ENCODE measurements at regions not wholly inside any gene's neighbourhood (a gene's known extent, or its start where the extent isn't known, plus 50 kb on each side); places are given as distances from the start of the nearest gene placed in this dataset.
"Not testable (repeated sequence)": the region's sequence is repeated elsewhere in the genome, so short reads cannot be mapped to it uniquely, and the experiment has no call there.

DNA sequence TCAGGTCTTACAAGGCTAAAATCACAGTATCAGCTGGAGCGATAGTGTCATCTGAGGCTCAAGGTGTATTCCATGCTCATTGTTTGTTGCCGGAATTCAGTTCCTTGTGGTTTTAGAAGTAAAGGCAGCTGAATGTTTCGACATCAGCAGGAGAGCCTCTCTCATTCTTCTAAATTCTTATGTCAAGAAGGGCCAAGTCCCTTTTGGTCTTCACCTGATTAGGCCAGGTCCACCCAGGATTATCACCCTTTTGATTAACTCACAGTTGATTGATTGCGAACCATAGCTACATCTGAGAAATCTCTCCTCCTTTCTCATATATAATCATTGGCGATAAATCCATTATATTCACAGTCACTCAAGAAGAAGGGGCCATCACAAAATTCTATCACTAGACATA lies 806.7 kb upstream of the PRMT6 start:
- no peak for DNase-seq (ENCODE audit: low read depth)

- DNase-seq (ENCODE audit: low read depth), result no peak
Measured at GRCh38 chr1:106254748-106255147, 801.7 kb upstream of the PRMT6 start.

- no peak for DNase-seq (ENCODE audit: low read depth)
Measured at GRCh38 chr1:106266786-106267185, 789.7 kb upstream of the PRMT6 start.

GRCh38 chr1:106268070-106268469 lies 788.4 kb upstream of the PRMT6 start:
- no peak for DNase-seq (ENCODE audit: low read depth)

DNA sequence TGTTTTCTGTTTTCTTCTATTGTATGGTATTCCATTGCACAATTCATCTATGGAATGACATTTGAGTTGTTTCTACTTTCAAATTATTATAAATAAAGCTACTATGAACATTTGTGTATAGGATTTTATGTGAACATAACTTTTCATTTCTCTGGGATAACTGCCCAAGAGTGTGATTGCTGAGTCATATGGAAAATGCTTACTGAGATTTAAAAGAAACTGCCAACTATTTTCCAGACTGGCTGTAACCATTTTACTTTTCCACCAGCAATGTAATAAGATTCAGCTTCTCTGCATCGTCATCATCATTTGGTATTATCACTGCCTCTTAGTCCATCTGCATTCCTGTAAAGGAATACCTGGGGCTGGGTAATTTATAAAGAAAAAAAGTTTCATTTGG lies 779.6 kb upstream of the PRMT6 start:
- no peak for DNase-seq (ENCODE audit: low read depth)

GRCh38 chr1:106277786-106278185 lies 778.7 kb upstream of the PRMT6 start:
- DNase-seq (ENCODE audit: low read depth), result no peak

- no peak for DNase-seq (ENCODE audit: low read depth)
Measured at GRCh38 chr1:106278716-106279115, 777.8 kb upstream of the PRMT6 start.

DNA sequence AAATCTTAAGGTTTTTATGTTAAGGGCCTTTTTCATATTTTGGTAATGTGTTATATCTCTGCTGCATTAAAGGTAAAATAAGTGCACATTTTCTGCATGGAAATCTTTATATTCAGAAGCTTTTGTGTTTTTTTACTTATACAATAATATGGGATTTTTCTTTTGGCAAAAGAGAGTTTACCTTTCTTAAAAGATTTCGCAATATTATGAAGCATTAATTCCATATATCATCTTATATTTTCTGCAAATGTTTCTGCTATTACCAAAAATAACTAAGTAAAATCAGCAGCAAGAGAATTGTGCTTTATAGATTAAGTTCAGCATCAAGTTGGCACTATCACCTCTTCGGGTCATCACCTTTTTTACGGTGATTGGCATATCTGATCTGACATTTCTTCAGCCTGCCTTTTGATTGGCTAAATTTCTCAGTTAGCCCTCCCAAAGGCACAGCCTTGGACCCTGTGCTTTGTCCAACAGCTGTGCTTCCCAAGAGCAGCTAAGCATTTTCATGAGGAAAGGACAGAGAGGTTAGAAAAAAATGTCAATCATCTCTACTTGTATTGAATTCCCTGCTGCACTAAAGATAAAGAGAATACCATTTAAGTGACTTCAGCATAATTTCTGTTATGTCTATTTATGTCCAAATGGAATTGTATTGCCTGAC lies 767.1 kb upstream of the PRMT6 start:
- no peak for DNase-seq (ENCODE audit: low read depth)

- DNase-seq (ENCODE audit: low read depth), result no peak
Measured at GRCh38 chr1:106290805-106291501, 765.5 kb upstream of the PRMT6 start.

- DNase-seq (ENCODE audit: low read depth), result no peak
Measured at GRCh38 chr1:106292130-106292529, 764.3 kb upstream of the PRMT6 start.

DNA sequence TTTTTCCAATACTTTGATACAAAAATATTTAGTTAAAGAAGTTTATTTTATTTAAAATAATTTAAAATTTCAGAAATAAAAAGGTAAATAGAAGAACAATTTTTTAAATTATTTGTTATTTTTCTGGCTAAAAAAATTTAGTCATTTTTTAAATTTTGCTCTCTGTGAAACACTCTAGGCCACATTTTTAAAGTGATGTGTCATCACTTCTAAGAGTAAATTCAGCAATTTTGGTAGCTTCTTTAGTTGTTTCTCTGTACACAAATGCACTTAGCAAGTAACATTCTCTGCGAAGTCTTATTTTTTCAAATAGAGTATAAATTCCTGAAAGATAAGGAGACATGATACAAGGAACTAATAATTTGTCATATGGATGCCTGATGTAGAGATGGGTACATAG lies 760.0 kb upstream of the PRMT6 start:
- no peak for DNase-seq (ENCODE audit: low read depth)

DNA sequence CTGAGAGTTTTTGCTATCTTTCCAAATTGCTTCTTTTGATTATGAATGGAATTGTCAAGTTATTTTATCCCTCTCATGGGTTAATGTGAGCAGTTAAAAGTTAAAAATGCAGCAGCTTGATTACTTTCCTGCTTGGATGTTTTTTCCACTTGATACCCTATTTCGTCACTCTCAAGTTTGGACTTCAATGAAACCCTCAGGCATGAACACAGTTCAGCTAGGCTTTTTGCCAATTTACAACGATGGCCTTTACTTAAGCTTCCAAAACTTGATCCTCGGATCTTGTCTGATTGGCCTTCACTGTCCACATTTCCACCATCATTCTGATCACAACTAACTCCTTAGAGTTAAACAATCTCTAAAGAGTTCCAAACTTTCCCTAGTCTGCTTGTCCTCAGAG lies 752.4 kb upstream of the PRMT6 start:
- no peak for DNase-seq (ENCODE audit: low read depth)

GRCh38 chr1:106319612-106320011 lies 736.9 kb upstream of the PRMT6 start:
- no peak for DNase-seq (ENCODE audit: low read depth)

GRCh38 chr1:106325600-106325999 lies 730.9 kb upstream of the PRMT6 start:
- no peak for DNase-seq (ENCODE audit: low read depth)

- no peak for DNase-seq (ENCODE audit: low read depth)
Measured at GRCh38 chr1:106344494-106344893, 712.0 kb upstream of the PRMT6 start.

- DNase-seq (ENCODE audit: low read depth), result no peak
Measured at GRCh38 chr1:106360252-106360651, 696.2 kb upstream of the PRMT6 start.

DNA sequence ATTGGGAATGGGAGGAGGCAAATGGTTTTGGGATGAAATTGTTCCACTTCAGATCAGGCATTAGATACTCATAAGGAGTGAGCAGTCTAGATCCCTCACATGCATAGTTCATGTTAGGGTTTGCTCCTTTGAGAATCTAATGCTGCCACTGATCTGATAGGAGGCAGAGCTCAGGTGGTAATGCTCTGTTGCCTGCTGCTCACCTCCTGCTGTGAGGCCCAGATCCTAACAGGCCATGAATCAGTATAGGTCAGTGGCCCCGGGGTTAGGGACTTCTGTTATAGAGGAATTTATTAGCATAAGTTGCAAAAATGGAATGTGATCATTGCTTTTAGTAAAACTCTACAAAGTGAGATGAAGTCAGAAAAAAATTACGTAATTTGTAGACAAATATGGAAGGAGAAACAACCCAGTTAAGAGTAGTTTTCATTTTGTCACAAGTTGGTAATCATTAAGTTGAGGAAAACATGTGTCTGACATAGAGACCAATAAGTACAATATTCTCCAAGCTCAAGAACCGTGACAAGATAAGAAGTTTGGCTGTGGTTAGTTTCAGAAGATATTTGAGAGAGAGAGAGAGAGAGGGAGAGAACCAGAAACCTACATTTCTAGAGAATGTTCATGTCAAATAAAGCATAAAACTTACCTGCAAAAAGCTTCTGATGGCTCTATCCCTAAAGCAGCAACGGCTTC lies 689.7 kb upstream of the PRMT6 start:
- no peak for DNase-seq (ENCODE audit: low read depth)

- DNase-seq (ENCODE audit: low read depth), result no peak
Measured at GRCh38 chr1:106378261-106378660, 678.2 kb upstream of the PRMT6 start.

GRCh38 chr1:106380772-106381171 lies 675.7 kb upstream of the PRMT6 start:
- no peak for DNase-seq (ENCODE audit: low read depth)

DNA sequence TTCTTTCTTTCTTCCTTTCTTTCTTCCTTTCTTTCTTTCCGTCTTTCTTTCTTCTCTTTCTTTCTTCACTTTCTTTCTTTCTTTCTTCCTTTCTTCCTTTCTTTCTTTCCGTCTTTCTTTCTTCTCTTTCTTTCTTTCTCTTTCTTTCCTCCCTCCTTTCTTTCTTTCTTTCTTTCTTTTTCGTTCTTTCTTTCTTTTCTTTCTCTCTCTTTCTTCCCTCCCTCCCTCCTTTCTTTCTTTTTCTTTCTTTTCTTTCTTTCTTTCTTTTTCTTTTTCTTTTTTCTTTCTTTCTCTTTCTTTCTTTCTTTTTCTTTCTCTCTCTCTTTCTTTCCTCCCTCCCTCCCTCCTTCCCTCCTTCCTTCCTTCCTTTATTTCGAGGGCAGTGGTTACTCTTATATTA lies 667.3 kb upstream of the PRMT6 start:
- not testable (repeated sequence) for DNase-seq (ENCODE audit: low read depth)

DNA sequence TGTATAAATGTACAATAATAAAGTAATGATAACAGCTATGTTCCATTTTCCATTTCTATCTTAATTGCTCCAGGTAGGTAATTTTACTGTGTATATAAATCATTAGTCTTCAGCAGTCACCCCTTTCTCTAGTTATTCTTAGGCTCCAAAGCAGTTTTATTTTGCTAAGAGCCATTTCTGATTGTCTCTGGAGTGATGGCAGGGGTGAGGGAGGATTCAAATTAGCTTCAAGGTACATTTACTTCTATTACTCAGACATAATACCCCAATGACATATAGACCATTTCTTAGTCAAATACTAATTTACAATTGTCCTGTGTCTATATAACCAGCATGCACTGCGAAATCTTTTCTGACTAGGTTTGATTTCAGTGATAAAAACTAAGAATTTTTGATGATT lies 663.4 kb upstream of the PRMT6 start:
- no peak for DNase-seq (ENCODE audit: low read depth)

GRCh38 chr1:106396020-106396419 lies 660.5 kb upstream of the PRMT6 start:
- DNase-seq (ENCODE audit: low read depth), result no peak

GRCh38 chr1:106398391-106398790 lies 658.1 kb upstream of the PRMT6 start:
- no peak for DNase-seq (ENCODE audit: low read depth)

Measured in HS-27A (cell line).